NCI-H82 treated with DMSO at 0.1 percent for 48 hours (cell line): ENCODE measurements at regions not wholly inside any gene's neighbourhood (a gene's known extent, or its start where the extent isn't known, plus 50 kb on each side); places are given as distances from the start of the nearest gene placed in this dataset.
"Not testable (repeated sequence)": the region's sequence is repeated elsewhere in the genome, so short reads cannot be mapped to it uniquely, and the experiment has no call there.

ENCODE experiments used
- DNase-seq: peaks from one replicate; lab custom pipeline; 2025; ENCODE audit not compliant: unreplicated experiment; lab: John Stamatoyannopoulos, UW

GRCh38 chr5:133859073-133859472 is 109.4 kb downstream of the C5orf15 start:
- no peak for DNase-seq

DNA sequence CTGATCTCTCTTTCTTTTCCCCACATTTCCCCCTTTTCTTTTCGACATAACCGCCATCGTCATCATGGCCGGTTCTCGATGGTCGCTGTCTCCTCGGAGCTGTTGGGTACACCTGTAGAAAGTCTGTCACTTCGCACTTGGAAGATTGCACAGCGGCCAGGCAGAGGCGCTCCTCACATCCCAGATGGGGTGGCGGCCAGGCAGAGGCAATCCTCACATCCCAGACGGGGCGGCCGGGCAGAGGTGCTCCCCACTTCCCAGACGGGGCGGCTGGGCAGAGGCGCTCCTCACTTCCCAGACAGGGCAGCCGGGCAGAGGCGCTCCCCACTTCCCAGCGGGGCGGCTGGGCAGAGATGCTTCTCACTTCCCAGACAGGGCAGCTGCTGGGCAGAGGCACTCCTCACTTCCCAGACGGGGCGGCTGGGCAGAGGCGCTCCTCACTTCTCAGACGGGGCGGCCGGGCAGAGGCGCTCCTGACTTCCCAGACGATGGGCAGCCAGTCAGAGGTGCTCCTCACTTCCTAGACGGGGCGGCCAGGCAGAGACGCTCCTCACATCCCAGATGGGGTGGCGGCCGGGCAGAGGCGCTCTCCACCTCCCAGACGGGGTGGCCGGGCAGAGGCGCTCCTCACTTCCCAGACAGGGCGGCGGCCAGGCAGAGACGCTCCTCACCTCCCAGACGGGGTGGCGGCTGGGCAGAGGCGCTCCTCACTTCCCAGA is 110.7 kb downstream of the C5orf15 start:
- not testable (repeated sequence) for DNase-seq

GRCh38 chr5:133854554-133854953 is 113.9 kb downstream of the C5orf15 start:
- DNase-seq = peak; percentile 37

GRCh38 chr5:133853646-133854365 is 114.6 kb downstream of the C5orf15 start:
- no peak for DNase-seq

DNA sequence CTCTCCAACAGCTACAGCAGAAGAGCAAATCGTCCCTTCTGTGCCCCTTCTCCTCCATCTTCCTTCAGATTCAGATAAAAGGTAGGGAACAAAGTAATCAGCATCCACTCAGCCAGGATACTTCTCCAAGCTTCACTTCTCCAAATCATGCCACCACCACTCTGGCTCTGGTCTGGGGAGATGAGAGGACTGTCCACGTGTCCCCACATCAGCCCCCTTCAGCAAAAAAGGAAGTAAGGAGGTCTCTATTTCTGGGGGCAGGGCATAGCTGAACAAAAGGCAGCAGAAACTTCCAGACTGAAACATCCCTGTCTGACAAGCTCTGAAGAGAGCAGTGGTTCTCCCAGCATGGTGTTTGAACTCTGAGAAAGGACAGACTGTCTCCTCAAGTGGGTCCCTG is 116.9 kb downstream of the C5orf15 start:
- no peak for DNase-seq

GRCh38 chr5:133850811-133851210 is 117.6 kb downstream of the C5orf15 start:
- no peak for DNase-seq

GRCh38 chr5:133849116-133849515 is 119.3 kb downstream of the C5orf15 start:
- DNase-seq = no peak

DNA sequence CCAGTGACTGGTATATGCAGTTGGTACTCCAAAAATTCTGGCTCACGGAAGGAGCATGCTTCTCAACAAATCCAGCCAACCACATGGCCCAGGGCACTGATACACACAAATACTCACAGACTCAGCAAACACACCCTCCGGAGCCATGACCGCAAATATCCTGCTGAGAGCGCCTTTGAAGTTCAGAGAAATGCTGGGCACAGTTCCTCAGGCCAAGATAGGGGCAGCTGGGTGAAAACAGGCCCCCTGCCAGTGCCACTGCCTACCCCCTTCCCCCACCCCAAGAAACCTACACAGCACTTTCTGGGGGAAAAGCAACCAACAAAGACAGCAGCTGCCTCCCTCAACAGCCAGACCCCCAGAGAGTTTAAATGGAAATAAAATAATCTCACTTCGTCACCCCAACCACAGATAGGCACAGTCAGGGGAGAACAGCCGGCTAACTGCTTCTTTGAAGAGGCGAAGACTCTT is 120.0 kb downstream of the C5orf15 start:
- DNase-seq = no peak

GRCh38 chr5:133847886-133848285 is 120.5 kb downstream of the C5orf15 start:
- no peak for DNase-seq

DNA sequence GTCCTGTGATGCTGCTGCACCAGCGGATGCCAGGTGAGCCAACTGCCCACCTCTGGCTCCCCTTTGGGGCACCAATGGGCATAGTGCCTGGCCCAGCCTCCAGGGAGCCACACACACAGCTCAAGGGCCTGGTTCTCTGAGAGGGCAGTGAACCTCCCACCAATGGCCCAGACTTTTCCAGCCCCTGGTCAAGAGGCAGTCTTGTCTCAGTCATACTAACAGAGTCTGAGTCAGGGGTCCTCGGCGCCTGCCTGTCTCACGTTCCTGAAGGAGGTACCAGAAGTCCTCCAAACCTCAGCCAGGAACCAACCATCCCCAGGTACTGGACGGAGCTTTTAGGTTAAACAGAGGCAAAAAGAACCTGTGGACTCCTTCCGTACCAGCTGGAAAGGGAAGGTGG is 121.1 kb downstream of the C5orf15 start:
- no peak for DNase-seq

DNA sequence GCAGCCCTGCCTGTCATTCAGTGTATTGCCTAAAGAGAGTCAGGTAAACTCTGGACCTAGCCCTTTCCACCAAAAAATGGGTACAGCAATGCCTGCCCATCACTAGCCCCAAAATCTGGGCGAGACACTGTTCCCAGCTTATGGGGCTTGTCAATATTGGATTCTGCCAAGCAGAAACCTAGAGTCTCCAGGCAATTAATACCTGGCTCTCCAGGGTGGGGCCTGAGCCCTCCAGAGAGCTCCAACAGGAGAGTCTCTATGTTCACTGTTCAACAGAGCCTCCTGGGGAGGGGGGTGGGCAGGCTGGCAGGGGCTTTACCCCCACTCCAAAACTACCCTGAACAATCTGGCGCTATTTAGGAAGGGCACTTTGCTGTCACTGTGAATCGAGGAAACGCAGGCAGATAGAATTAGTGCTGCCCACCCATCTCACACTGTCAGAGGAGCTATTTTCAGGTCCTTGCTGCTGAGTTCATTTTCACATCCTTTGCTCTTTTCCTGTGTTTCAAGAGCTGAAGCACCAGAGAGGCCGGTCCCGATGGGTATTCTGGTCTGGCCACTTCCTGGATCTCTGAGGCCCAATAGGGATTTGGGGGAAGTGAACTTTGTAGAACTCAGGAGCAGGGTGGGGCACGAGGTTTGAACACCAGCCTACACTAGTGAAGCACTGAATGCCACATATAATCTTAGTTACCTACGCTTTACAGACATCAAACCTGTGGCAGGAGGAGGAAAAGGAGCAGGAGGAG is 121.8 kb downstream of the C5orf15 start:
- no peak for DNase-seq

GRCh38 chr5:133845271-133845670 is 123.2 kb downstream of the C5orf15 start:
- DNase-seq = no peak

DNA sequence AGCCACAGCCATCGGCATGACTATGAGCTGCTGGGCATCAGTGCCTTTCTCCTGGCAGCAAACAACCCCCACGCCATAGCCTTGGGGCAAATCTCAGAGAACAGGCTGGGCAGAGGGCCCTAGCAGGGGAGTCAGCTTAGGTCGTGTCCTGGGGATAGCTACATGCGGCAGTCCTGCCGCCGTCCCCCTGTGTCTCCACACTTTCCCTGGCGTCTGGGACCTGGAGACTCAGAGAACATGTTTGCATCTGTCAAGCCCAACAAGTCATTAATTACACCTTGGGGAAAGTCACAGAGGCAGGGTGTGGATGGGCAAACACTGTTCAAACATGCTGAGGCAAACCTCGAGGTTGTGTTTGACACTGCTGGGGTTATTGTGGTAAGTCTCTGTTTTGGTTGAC is 123.6 kb downstream of the C5orf15 start:
- DNase-seq = no peak

DNA sequence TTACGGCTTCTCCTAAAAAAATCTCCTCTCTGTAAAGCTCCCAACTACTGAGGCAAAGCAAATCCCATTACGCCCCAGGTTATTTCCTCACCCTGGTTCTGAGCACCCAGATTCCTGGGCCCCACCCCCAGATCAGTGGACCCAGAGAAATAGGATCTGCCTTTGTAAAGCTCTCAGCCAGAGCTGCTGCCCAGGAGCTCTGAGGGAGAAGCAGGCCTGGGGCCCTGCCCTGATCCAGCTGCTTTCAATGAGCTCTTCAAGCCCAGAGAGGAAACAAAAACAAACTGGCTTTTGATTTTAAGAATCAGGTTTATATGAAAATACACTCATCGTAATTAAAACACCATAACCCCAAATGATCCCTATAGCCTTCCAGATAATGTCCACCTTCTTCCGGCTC is 124.5 kb downstream of the C5orf15 start:
- DNase-seq = no peak

DNA sequence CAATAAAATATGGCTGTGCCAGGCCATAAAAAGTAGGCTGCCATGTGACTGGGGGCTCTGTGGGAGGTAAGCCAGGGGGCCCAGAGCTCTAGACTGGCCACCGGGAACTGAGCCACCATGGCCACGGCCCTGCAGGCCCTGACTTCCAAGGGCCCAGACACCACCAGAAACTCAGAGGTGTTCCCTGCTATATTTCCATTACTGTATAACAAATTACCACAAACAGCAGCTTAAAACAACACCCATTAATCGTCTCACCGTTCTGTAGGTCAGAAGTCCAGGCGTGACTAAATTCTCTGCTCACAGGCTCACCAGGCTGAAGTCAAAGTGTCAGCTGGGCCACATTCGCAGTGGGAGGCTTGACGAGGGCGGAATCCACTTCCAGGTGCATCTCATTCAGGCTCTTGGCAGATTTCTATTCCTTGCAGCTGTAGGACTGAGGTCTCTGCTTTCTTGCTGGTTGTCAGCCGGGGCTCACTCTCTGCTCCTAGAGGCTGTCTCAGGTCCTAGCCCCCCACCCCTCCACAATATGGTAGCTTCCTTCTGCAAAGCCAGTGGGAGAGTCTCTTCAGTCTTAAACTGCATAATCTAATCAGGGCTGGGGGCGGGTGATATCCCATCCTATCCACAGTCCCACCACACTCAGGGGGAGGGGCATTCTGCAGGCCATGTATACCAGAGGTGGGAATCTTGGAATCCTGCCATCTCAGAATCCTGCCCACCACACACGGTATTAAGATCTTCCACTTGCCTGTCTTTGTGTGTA is 125.4 kb downstream of the C5orf15 start:
- DNase-seq = peak; percentile 98

- DNase-seq = no peak
These were observed 126.3 kb downstream of the C5orf15 start for GRCh38 chr5:133841831-133842750.

DNA sequence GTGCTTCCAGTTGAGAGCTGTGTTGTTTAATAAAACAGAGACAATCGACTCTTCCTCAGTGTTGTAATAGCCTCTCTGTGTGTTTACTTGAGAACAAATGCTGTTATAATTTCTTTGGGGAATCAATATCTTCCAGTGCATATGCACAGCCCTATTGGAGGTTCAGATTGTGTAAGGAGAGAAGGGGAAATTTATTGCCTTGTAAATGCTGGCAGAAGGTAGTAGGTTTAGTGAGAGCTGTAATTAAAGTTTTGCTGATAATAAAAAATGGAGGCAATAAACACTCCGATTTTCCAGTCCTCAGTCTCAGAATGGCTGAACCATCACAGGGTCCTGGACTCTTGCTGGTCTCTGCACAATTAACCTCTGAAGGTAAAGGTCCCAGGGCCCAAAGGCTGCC is 128.3 kb downstream of the C5orf15 start:
- DNase-seq = no peak

GRCh38 chr5:133839721-133840120 is 128.7 kb downstream of the C5orf15 start:
- no peak for DNase-seq

- DNase-seq = no peak
These were observed 129.3 kb downstream of the C5orf15 start for GRCh38 chr5:133839090-133839489.

GRCh38 chr5:133838286-133838685 is 130.1 kb downstream of the C5orf15 start:
- no peak for DNase-seq
